Ascending aorta (tissue), 2 donors: ENCODE measurements at regions not wholly inside any gene's neighbourhood (a gene's known extent, or its start where the extent isn't known, plus 50 kb on each side); places are given as distances from the start of the nearest gene placed in this dataset.

Experiments used
- DNase-seq, 2 donors: peaks; one replicate each; pipeline ENCODE4 v3.0.0-alpha.2; 2019; ENCODE audit warnings: low spot score in 2 of 2
- H3K27ac ChIP-seq, 2 donors: fragments of 200-600 bp; sonication (generic); one replicate each; pipeline ENCODE4 v1.5.1; 2016 to 2017; ENCODE audit warnings: mild to moderate bottlenecking in 1 of 2
- H3K27me3 ChIP-seq: fragments of 200-600 bp; sonication (generic); one replicate; pipeline ENCODE4 v1.5.1; 2017
- H3K36me3 ChIP-seq, 2 donors: fragments of 200-600 bp; sonication (generic); one replicate each; pipeline ENCODE4 v1.5.1; 2016
- H3K4me1 ChIP-seq, 2 donors: fragments of 200-600 bp; sonication (generic); one replicate each; pipeline ENCODE4 v1.5.1; 2016 to 2017; ENCODE audit warnings: mild to moderate bottlenecking in 1 of 2
- H3K4me3 ChIP-seq, 2 donors: fragments of 200-600 bp; sonication (generic); one replicate each; pipeline ENCODE4 v1.5.1; 2016 to 2017; ENCODE audit warnings: mild to moderate bottlenecking in 1 of 2
- H3K9me3 ChIP-seq, 2 donors: fragments of 200-600 bp; sonication (generic); one replicate each; pipeline ENCODE4 v1.5.1; 2016
- intact Hi-C: fragments of 100-400 bp; cut with DNase I; formaldehyde crosslinking; loops from one replicate; pipeline ENCODE4 v1.15.1; 2023
- TF ChIP-seq, protein P1 (sequence below), 3 experiments: fragments of 200-600 bp in 2 of 3; fragments of 450-650 bp in 1 of 3; sonication (generic) in 2 of 3; IDR thresholded peaks; one replicate each; pipeline ENCODE4 v1.5.1; 2016 to 2019; ENCODE audit warnings: antibody characterized with exemption in 3 of 3, mild to moderate bottlenecking in 1 of 3, moderate library complexity in 1 of 3

DNA sequence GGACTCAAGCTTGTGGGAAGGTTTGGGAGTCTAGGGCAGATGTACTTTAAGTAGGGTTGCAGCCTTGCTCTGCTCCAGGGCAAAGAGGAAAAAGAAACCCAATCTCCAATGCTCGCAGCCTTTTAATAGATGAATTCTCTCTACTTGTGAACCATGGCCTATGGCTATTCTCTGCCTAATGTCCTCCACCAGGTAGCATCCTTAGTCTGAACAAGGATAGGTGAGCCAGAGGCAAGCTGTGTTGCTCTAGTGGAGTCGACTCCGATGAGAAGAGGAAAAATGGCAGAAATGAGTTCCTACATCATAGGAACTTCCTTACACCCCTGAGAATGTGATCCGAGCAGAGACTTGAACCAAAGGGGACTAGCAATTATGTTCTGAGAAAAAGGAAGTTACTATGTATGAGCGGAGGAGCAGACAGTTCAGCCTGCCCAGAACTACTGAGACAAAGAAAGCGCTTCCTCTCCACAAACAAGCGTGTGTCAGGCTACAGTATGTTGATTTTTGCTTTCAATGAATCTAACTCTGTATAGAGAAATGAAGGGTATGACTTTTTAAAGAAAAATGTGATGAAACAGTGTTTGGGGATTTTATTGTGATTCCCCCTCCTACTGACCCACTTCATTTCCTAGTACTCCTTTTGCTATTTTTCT, 153.6 kb upstream of the ARID2 start:
- Histone ChIP-seq H3K9me3 (no peaks in the 10 kb centered on the region), H3K36me3 (no peaks in the 10 kb centered on the region), H3K4me1 (no peaks in the 10 kb centered on the region), H3K27ac (no peak overlapping the region), H3K27me3 (no peaks in the 10 kb centered on the region), H3K4me3 (no peak overlapping the region)
- TF ChIP-seq, protein P1, sequence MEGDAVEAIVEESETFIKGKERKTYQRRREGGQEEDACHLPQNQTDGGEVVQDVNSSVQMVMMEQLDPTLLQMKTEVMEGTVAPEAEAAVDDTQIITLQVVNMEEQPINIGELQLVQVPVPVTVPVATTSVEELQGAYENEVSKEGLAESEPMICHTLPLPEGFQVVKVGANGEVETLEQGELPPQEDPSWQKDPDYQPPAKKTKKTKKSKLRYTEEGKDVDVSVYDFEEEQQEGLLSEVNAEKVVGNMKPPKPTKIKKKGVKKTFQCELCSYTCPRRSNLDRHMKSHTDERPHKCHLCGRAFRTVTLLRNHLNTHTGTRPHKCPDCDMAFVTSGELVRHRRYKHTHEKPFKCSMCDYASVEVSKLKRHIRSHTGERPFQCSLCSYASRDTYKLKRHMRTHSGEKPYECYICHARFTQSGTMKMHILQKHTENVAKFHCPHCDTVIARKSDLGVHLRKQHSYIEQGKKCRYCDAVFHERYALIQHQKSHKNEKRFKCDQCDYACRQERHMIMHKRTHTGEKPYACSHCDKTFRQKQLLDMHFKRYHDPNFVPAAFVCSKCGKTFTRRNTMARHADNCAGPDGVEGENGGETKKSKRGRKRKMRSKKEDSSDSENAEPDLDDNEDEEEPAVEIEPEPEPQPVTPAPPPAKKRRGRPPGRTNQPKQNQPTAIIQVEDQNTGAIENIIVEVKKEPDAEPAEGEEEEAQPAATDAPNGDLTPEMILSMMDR (IDR thresholded peaks at IDR 0.05), result no peak
- no peak for DNase-seq
- intact Hi-C loops, result no loop called here

DNA sequence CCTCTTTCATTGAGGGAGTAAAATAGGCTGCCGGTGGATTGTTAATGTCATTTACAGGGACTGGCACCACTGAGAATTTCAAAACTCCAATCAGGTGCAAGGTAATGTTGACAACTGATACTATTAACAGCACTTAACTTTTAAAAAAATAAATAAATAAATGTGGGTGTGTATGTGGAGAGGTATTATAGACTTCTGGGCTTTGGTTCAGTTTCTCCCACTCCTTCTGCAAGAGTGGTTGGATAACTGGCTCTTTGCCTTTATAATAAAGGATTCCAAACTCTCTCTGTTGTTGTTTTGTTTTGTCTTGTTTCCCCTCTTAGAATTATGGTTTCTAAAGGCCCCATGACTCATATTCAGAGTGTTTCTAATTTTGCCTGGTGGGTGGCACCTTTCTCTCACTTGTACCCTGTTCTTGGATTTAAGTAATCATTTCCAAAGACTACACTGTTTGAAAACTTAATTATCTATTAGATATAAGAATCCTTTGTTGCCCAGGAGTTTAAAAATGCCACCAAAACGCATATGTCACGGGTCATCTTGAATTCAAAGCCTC, 151.6 kb upstream of the ARID2 start:
- no peak overlapping the region for H3K4me3 ChIP-seq
- no peaks in the 10 kb centered on the region for H3K9me3 ChIP-seq
- no peak overlapping the region for H3K27ac ChIP-seq
- TF ChIP-seq, protein P1 (IDR thresholded peaks at IDR 0.05), result no peak
- H3K4me1 ChIP-seq, result no peaks in the 10 kb centered on the region
- no peak for DNase-seq
- intact Hi-C loops, result no loop called here
- H3K27me3 ChIP-seq, result no peaks in the 10 kb centered on the region
- H3K36me3 ChIP-seq, result no peaks in the 10 kb centered on the region

DNA sequence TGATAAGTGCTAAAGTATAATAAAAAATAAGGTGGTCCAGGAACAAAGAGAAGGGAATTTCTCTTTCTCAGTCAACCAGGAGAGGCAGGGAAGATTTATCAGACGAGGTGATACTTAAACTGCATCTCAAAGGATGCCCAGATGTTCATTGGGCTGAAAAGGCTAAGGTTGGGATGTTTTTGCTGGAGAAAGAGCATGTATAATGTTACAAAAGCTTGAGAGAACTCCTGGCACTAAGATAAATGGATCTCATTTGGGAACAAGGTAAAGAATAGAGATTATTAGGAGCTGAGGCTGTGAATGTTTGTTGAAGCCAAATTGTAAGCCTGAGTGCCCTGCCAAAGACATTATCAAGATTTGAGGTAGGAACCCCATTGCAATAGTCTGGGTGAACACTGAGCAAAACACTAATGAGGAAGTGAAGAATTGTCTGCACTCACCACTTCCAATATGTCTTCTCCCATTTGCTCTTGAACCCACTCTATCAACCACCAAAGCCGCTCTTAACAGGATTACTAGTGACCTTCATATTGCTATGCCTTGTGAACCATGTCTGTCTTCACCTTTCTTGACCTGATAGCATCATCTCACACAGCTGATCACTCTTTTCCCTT, 149.0 kb upstream of the ARID2 start:
- no peaks in the 10 kb centered on the region for H3K27me3 ChIP-seq
- TF ChIP-seq, protein P1 (IDR thresholded peaks at IDR 0.05), result no peak
- H3K27ac ChIP-seq, result no peak overlapping the region
- H3K4me1 ChIP-seq, result no peaks in the 10 kb centered on the region
- no peak for DNase-seq
- no peaks in the 10 kb centered on the region for H3K36me3 ChIP-seq
- no peaks in the 10 kb centered on the region for H3K9me3 ChIP-seq
- H3K4me3 ChIP-seq, result no peak overlapping the region
- intact Hi-C loops, result no loop called here

DNA sequence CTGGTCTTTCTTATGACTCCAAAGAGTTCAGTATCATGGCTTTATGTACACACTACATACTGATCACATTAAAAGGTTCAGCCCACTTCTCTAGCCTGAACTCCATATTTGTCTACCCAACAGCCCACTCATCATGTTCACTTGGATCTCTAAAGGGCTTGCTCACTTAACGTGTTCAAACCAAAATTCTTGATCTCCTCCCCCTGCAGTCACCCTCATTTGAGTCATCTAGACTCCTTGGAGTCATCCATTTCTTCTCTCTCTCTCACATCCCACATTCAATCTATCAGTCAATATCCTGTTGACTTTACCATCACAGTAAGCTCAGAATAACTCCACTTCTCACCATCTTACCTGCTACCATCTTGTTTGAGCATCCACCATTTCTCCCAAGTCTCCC, 148.4 kb upstream of the ARID2 start:
- DNase-seq, result no peak
- H3K9me3 ChIP-seq, result no peaks in the 10 kb centered on the region
- TF ChIP-seq, protein P1 (IDR thresholded peaks at IDR 0.05), result no peak
- no peak overlapping the region for H3K4me3 ChIP-seq
- H3K27me3 ChIP-seq, result no peaks in the 10 kb centered on the region
- no peaks in the 10 kb centered on the region for H3K4me1 ChIP-seq
- no peaks in the 10 kb centered on the region for H3K36me3 ChIP-seq
- intact Hi-C loops, result no loop called here
- H3K27ac ChIP-seq, result no peak overlapping the region

DNA sequence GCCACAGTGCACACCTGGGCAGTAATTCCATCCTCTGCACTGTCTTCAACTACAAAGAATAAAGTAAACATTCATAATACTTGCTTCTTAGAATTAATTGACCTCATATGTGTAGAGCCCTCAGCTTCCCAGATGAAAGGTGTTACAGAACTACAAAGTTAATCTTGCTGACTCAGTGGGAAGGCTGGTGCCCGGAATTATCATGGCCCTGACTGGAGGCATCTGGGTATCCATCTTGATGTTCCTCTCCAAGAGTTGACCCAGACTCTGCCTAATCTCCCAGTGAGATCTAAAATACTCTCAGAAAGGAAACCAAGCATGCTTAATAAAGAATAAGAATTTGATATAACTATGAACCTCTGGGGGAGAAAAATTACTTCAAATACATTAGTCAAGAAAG, 147.0 kb upstream of the ARID2 start:
- Histone ChIP-seq H3K9me3 (no peaks in the 10 kb centered on the region), H3K36me3 (no peaks in the 10 kb centered on the region), H3K27me3 (no peaks in the 10 kb centered on the region), H3K27ac (no peak overlapping the region), H3K4me3 (no peak overlapping the region), H3K4me1 (no peaks in the 10 kb centered on the region)
- intact Hi-C loops, result no loop called here
- no peak for DNase-seq
- TF ChIP-seq, protein P1 (IDR thresholded peaks at IDR 0.05), result no peak
